Amniotic epithelial cell (primary cell): ENCODE measurements at regions not wholly inside any gene's neighbourhood (a gene's known extent, or its start where the extent isn't known, plus 50 kb on each side); places are given as distances from the start of the nearest gene placed in this dataset.
"Not testable (repeated sequence)": the region's sequence is repeated elsewhere in the genome, so short reads cannot be mapped to it uniquely, and the experiment has no call there.

ENCODE experiments used
- DNase-seq: peaks from one replicate; pipeline ENCODE4 v3.0.0-alpha.2; 2010; ENCODE audit warnings: low read depth

- no peak for DNase-seq
These were observed 316.7 kb upstream of the ESRRG start for GRCh38 chr1:217039926-217040325.

- DNase-seq = not testable (repeated sequence)
These were observed 315.9 kb upstream of the ESRRG start for GRCh38 chr1:217039139-217039538.

GRCh38 chr1:217036757-217037156 is 313.5 kb upstream of the ESRRG start:
- DNase-seq = no peak

GRCh38 chr1:217032715-217033367 is 309.6 kb upstream of the ESRRG start:
- DNase-seq = no peak

GRCh38 chr1:217029281-217030157 is 306.3 kb upstream of the ESRRG start:
- DNase-seq = peak; percentile 37

GRCh38 chr1:217027403-217028080 is 304.3 kb upstream of the ESRRG start:
- no peak for DNase-seq

GRCh38 chr1:217026531-217026930 is 303.3 kb upstream of the ESRRG start:
- DNase-seq = no peak

GRCh38 chr1:217025381-217025780 is 302.2 kb upstream of the ESRRG start:
- DNase-seq = no peak

GRCh38 chr1:217024911-217025310 is 301.7 kb upstream of the ESRRG start:
- DNase-seq = no peak

- DNase-seq = no peak
These were observed 298.7 kb upstream of the ESRRG start for GRCh38 chr1:217021956-217022355.

- no peak for DNase-seq
These were observed 298.2 kb upstream of the ESRRG start for GRCh38 chr1:217021400-217021799.

GRCh38 chr1:217019475-217019874 is 296.2 kb upstream of the ESRRG start:
- no peak for DNase-seq

- no peak for DNase-seq
These were observed 295.4 kb upstream of the ESRRG start for GRCh38 chr1:217018648-217019047.

- DNase-seq = no peak
These were observed 293.9 kb upstream of the ESRRG start for GRCh38 chr1:217017165-217017564.

GRCh38 chr1:217014066-217014465 is 290.8 kb upstream of the ESRRG start:
- no peak for DNase-seq

- no peak for DNase-seq
These were observed 289.4 kb upstream of the ESRRG start for GRCh38 chr1:217012659-217013058.

GRCh38 chr1:217011097-217011496 is 287.9 kb upstream of the ESRRG start:
- no peak for DNase-seq

GRCh38 chr1:217010253-217010652 is 287.0 kb upstream of the ESRRG start:
- DNase-seq = no peak

- DNase-seq = no peak
These were observed 286.1 kb upstream of the ESRRG start for GRCh38 chr1:217009376-217009775.

GRCh38 chr1:217004776-217005436 is 281.7 kb upstream of the ESRRG start:
- DNase-seq = no peak

GRCh38 chr1:217003355-217003754 is 280.1 kb upstream of the ESRRG start:
- DNase-seq = no peak

GRCh38 chr1:216997831-216998230 is 274.6 kb upstream of the ESRRG start:
- no peak for DNase-seq
